ENCODE measurements at regions not wholly inside any gene's neighbourhood (a gene's known extent, or its start where the extent isn't known, plus 50 kb on each side); places are given as distances from the start of the nearest gene placed in this dataset.

GRCh38 chr7:34343667-34344066 is 314.4 kb upstream of the NPSR1 start:
- H3K4me1 ChIP-seq (ENCODE audit: insufficient read depth, low read length, poor library complexity, severe bottlenecking): no peaks in the 10 kb centered on the region
- H3K9me2 ChIP-seq (replicated peaks; ENCODE audit: low read depth, low read length): no peaks in the 10 kb centered on the region
- H3K36me3 ChIP-seq (ENCODE audit: insufficient read depth, low read length): no peaks in the 10 kb centered on the region
- TF ChIP-seq, protein P1, sequence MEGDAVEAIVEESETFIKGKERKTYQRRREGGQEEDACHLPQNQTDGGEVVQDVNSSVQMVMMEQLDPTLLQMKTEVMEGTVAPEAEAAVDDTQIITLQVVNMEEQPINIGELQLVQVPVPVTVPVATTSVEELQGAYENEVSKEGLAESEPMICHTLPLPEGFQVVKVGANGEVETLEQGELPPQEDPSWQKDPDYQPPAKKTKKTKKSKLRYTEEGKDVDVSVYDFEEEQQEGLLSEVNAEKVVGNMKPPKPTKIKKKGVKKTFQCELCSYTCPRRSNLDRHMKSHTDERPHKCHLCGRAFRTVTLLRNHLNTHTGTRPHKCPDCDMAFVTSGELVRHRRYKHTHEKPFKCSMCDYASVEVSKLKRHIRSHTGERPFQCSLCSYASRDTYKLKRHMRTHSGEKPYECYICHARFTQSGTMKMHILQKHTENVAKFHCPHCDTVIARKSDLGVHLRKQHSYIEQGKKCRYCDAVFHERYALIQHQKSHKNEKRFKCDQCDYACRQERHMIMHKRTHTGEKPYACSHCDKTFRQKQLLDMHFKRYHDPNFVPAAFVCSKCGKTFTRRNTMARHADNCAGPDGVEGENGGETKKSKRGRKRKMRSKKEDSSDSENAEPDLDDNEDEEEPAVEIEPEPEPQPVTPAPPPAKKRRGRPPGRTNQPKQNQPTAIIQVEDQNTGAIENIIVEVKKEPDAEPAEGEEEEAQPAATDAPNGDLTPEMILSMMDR (conservative IDR thresholded peaks at IDR 0.05; ENCODE audit: low read length): no peak
- no peak for TF ChIP-seq EZH2phosphoT487 (IDR thresholded peaks at IDR 0.05; ENCODE audit: borderline replicate concordance)
- no peak overlapping the region for H2AFZ ChIP-seq (ENCODE audit: low read length)
- no peak overlapping the region for H3K4me2 ChIP-seq (ENCODE audit: low read depth, low read length, poor library complexity, severe bottlenecking)
- H3K9ac ChIP-seq (ENCODE audit: low read depth, low read length, poor library complexity, severe bottlenecking): no peak overlapping the region
- no peaks in the 10 kb centered on the region for H4K20me1 ChIP-seq (ENCODE audit: insufficient read depth, low read length, poor library complexity, severe bottlenecking)
- no peaks in the 10 kb centered on the region for H3F3A ChIP-seq (ENCODE audit: low read depth)
- H3K9me3 ChIP-seq (ENCODE audit: insufficient read depth, low read depth, low read length): no peaks in the 10 kb centered on the region
- H3K4me3 ChIP-seq (ENCODE audit: low read length, poor library complexity, severe bottlenecking): no peak overlapping the region
- H3K79me2 ChIP-seq (ENCODE audit: insufficient read depth, low read length): no peaks in the 10 kb centered on the region
- H3K27me3 ChIP-seq (ENCODE audit: insufficient read depth, low read length, poor library complexity, severe bottlenecking): no peaks in the 10 kb centered on the region

- Histone ChIP-seq H3K9ac (ENCODE audit: low read depth, low read length, poor library complexity, severe bottlenecking) (no peak overlapping the region), H3F3A (ENCODE audit: low read depth) (no peaks in the 10 kb centered on the region), H3K36me3 (ENCODE audit: insufficient read depth, low read length) (no peaks in the 10 kb centered on the region), H4K20me1 (ENCODE audit: insufficient read depth, low read length, poor library complexity, severe bottlenecking) (no peaks in the 10 kb centered on the region), H3K79me2 (ENCODE audit: insufficient read depth, low read length) (no peaks in the 10 kb centered on the region), H3K9me2 (replicated peaks; ENCODE audit: low read depth, low read length) (no peaks in the 10 kb centered on the region), H3K4me1 (ENCODE audit: insufficient read depth, low read length, poor library complexity, severe bottlenecking) (no peaks in the 10 kb centered on the region), H3K4me2 (ENCODE audit: low read depth, low read length, poor library complexity, severe bottlenecking) (no peak overlapping the region), H2AFZ (ENCODE audit: low read length) (no peak overlapping the region), H3K9me3 (ENCODE audit: insufficient read depth, low read depth, low read length) (no peaks in the 10 kb centered on the region), H3K4me3 (ENCODE audit: low read length, poor library complexity, severe bottlenecking) (no peak overlapping the region), H3K27me3 (ENCODE audit: insufficient read depth, low read length, poor library complexity, severe bottlenecking) (no peaks in the 10 kb centered on the region)
- no peak for TF ChIP-seq EZH2phosphoT487 (IDR thresholded peaks at IDR 0.05; ENCODE audit: borderline replicate concordance)
These were observed 304.0 kb upstream of the NPSR1 start for GRCh38 chr7:34354011-34354410.

- H3K9me2 ChIP-seq (replicated peaks; ENCODE audit: low read depth, low read length): no peaks in the 10 kb centered on the region
- H3K9me3 ChIP-seq (ENCODE audit: insufficient read depth, low read depth, low read length): no peaks in the 10 kb centered on the region
- no peak overlapping the region for H2AFZ ChIP-seq (ENCODE audit: low read length)
- H4K20me1 ChIP-seq (ENCODE audit: insufficient read depth, low read length, poor library complexity, severe bottlenecking): no peaks in the 10 kb centered on the region
- no peaks in the 10 kb centered on the region for H3K4me1 ChIP-seq (ENCODE audit: insufficient read depth, low read length, poor library complexity, severe bottlenecking)
- no peaks in the 10 kb centered on the region for H3K36me3 ChIP-seq (ENCODE audit: insufficient read depth, low read length)
- no peaks in the 10 kb centered on the region for H3F3A ChIP-seq (ENCODE audit: low read depth)
- H3K4me3 ChIP-seq (ENCODE audit: low read length, poor library complexity, severe bottlenecking): no peak overlapping the region
- no peaks in the 10 kb centered on the region for H3K79me2 ChIP-seq (ENCODE audit: insufficient read depth, low read length)
- H3K4me2 ChIP-seq (ENCODE audit: low read depth, low read length, poor library complexity, severe bottlenecking): no peak overlapping the region
- H3K9ac ChIP-seq (ENCODE audit: low read depth, low read length, poor library complexity, severe bottlenecking): no peak overlapping the region
- H3K27me3 ChIP-seq (ENCODE audit: insufficient read depth, low read length, poor library complexity, severe bottlenecking): no peaks in the 10 kb centered on the region
- TF ChIP-seq EZH2phosphoT487 (IDR thresholded peaks at IDR 0.05; ENCODE audit: borderline replicate concordance): no peak
- TF ChIP-seq, protein P1 (conservative IDR thresholded peaks at IDR 0.05; ENCODE audit: low read length): no peak
These were observed 303.1 kb upstream of the NPSR1 start for GRCh38 chr7:34354899-34355298.

GRCh38 chr7:34357068-34357467 is 300.9 kb upstream of the NPSR1 start:
- Histone ChIP-seq H3K4me3 (ENCODE audit: low read length, poor library complexity, severe bottlenecking) (no peak overlapping the region), H3K9me3 (ENCODE audit: insufficient read depth, low read depth, low read length) (no peaks in the 10 kb centered on the region), H3K79me2 (ENCODE audit: insufficient read depth, low read length) (no peaks in the 10 kb centered on the region), H3K4me1 (ENCODE audit: insufficient read depth, low read length, poor library complexity, severe bottlenecking) (no peaks in the 10 kb centered on the region), H3K36me3 (ENCODE audit: insufficient read depth, low read length) (no peaks in the 10 kb centered on the region), H3K4me2 (ENCODE audit: low read depth, low read length, poor library complexity, severe bottlenecking) (no peak overlapping the region), H2AFZ (ENCODE audit: low read length) (no peak overlapping the region), H3K27me3 (ENCODE audit: insufficient read depth, low read length, poor library complexity, severe bottlenecking) (no peaks in the 10 kb centered on the region), H3K9ac (ENCODE audit: low read depth, low read length, poor library complexity, severe bottlenecking) (no peak overlapping the region), H4K20me1 (ENCODE audit: insufficient read depth, low read length, poor library complexity, severe bottlenecking) (no peaks in the 10 kb centered on the region), H3F3A (ENCODE audit: low read depth) (no peaks in the 10 kb centered on the region), H3K9me2 (replicated peaks; ENCODE audit: low read depth, low read length) (no peaks in the 10 kb centered on the region)
- TF ChIP-seq, protein P1 (conservative IDR thresholded peaks at IDR 0.05; ENCODE audit: low read length): no peak
- no peak for TF ChIP-seq EZH2phosphoT487 (IDR thresholded peaks at IDR 0.05; ENCODE audit: borderline replicate concordance)

All from Loucy (cell line).